ENCODE measurements at regions not wholly inside any gene's neighbourhood (a gene's known extent, or its start where the extent isn't known, plus 50 kb on each side); places are given as distances from the start of the nearest gene placed in this dataset.

DNA sequence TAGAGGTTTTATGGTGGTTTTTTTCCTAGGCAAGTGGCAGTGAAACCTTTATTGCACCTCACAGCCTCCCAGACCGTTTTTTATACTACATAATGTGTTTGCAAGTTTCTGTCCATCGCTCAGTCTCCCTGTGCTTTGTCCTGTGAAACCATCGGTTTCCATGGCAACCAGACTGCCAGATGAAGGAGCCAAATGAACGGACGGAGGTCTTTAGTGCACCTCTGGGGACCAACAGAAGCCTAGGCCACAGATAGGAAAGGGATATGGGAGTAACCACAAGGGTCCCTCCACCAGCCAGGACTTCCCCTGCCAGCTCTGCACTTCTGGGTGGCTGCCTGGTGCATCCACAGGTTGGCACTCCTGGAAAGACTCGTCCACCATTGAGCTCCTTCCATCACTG is 165.0 kb downstream of the CHST1 start:
- TF ChIP-seq, protein P1, sequence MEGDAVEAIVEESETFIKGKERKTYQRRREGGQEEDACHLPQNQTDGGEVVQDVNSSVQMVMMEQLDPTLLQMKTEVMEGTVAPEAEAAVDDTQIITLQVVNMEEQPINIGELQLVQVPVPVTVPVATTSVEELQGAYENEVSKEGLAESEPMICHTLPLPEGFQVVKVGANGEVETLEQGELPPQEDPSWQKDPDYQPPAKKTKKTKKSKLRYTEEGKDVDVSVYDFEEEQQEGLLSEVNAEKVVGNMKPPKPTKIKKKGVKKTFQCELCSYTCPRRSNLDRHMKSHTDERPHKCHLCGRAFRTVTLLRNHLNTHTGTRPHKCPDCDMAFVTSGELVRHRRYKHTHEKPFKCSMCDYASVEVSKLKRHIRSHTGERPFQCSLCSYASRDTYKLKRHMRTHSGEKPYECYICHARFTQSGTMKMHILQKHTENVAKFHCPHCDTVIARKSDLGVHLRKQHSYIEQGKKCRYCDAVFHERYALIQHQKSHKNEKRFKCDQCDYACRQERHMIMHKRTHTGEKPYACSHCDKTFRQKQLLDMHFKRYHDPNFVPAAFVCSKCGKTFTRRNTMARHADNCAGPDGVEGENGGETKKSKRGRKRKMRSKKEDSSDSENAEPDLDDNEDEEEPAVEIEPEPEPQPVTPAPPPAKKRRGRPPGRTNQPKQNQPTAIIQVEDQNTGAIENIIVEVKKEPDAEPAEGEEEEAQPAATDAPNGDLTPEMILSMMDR (IDR thresholded peaks at IDR 0.05; ENCODE audit: borderline replicate concordance, extremely low read depth, low read length, poor library complexity, severe bottlenecking) = no peak
- no peak for TF ChIP-seq EZH2 (IDR thresholded peaks at IDR 0.05; ENCODE audit: borderline replicate concordance, low read depth, low read length, severe bottlenecking)

All from DND-41 (cell line).